M059J (cell line): ENCODE measurements at regions not wholly inside any gene's neighbourhood (a gene's known extent, or its start where the extent isn't known, plus 50 kb on each side); places are given as distances from the start of the nearest gene placed in this dataset.
"Not testable (repeated sequence)": the region's sequence is repeated elsewhere in the genome, so short reads cannot be mapped to it uniquely, and the experiment has no call there.

ENCODE experiments used
- DNase-seq: peaks from one replicate; pipeline ENCODE4 v3.0.0-alpha.2; 2012; ENCODE audit warnings: low read depth

GRCh38 chr13:78540058-78540457 lies 63.3 kb downstream of the POU4F1 start:
- DNase-seq, result no peak

GRCh38 chr13:78526044-78526443 lies 77.3 kb downstream of the POU4F1 start:
- not testable (repeated sequence) for DNase-seq

GRCh38 chr13:78524936-78525335 lies 78.4 kb downstream of the POU4F1 start:
- no peak for DNase-seq

GRCh38 chr13:78521091-78521490 lies 82.3 kb downstream of the POU4F1 start:
- DNase-seq, result no peak

GRCh38 chr13:78520425-78520824 lies 82.9 kb downstream of the POU4F1 start:
- no peak for DNase-seq

GRCh38 chr13:78518482-78518881 lies 84.9 kb downstream of the POU4F1 start:
- not testable (repeated sequence) for DNase-seq

GRCh38 chr13:78499802-78500201 lies 103.5 kb downstream of the POU4F1 start:
- DNase-seq, result no peak

GRCh38 chr13:78497702-78498355 lies 105.5 kb downstream of the POU4F1 start:
- DNase-seq, result no peak

GRCh38 chr13:78491978-78492377 lies 111.4 kb downstream of the POU4F1 start:
- DNase-seq, result no peak

- DNase-seq, result not testable (repeated sequence)
Measured at GRCh38 chr13:78490225-78490624, 113.1 kb downstream of the POU4F1 start.

- no peak for DNase-seq
Measured at GRCh38 chr13:78487707-78488106, 115.6 kb downstream of the POU4F1 start.

GRCh38 chr13:78485803-78486202 lies 117.5 kb downstream of the POU4F1 start:
- DNase-seq, result no peak

- DNase-seq, result no peak
Measured at GRCh38 chr13:78478183-78478582, 125.2 kb downstream of the POU4F1 start.

GRCh38 chr13:78476910-78477309 lies 126.4 kb downstream of the POU4F1 start:
- DNase-seq, result no peak

- DNase-seq, result no peak
Measured at GRCh38 chr13:78468621-78469020, 134.7 kb downstream of the POU4F1 start.

- DNase-seq, result no peak
Measured at GRCh38 chr13:78465250-78465649, 138.1 kb downstream of the POU4F1 start.

GRCh38 chr13:78460176-78460575 lies 143.2 kb downstream of the POU4F1 start:
- DNase-seq, result no peak

GRCh38 chr13:78443839-78444238 lies 159.5 kb downstream of the POU4F1 start:
- DNase-seq, result no peak

- DNase-seq, result no peak
Measured at GRCh38 chr13:78437781-78438180, 165.6 kb downstream of the POU4F1 start.

GRCh38 chr13:78436311-78436710 lies 167.0 kb downstream of the POU4F1 start:
- DNase-seq, result no peak

GRCh38 chr13:78431328-78431727 lies 172.0 kb downstream of the POU4F1 start:
- no peak for DNase-seq

GRCh38 chr13:78430811-78431210 lies 172.5 kb downstream of the POU4F1 start:
- no peak for DNase-seq

- no peak for DNase-seq
Measured at GRCh38 chr13:78430166-78430791, 173.1 kb downstream of the POU4F1 start.

GRCh38 chr13:78428646-78429045 lies 174.7 kb downstream of the POU4F1 start:
- DNase-seq, result no peak
